22Rv1 (cell line): ENCODE measurements at regions not wholly inside any gene's neighbourhood (a gene's known extent, or its start where the extent isn't known, plus 50 kb on each side); places are given as distances from the start of the nearest gene placed in this dataset.

Experiments
- H3K27ac ChIP-seq: fragments of 450-650 bp; 2 replicates; pipeline ENCODE4 v1.5.1; 2017
- ZFX ChIP-seq: fragments of 450-650 bp; IDR thresholded peaks from 2 replicates; pipeline ENCODE4 v1.6.1; 2017; ENCODE audit warnings: antibody characterized with exemption, borderline replicate concordance
- TF ChIP-seq, protein P1 (sequence below): fragments of 450-650 bp; IDR thresholded peaks from 2 replicates; pipeline ENCODE4 v1.5.1; 2017; ENCODE audit warnings: mild to moderate bottlenecking

DNA sequence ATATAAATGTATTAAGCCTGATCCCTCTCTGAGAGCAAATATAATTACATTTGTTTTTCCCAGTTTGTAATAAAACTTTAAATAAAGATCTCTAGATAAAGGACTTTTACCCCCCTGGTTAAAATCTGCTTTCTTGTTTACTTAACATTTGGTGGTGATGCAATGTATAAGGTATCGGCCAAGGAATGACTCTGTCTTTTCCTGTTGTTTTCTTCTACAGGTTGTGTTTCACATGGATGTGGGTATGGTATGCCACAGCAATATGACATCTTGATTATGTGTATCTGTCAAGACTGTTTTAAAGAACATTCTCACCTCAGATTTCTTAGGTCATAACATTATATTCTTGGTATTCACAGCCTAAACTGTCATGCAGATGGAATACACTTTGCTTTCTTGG is 210.6 kb upstream of the NOVA1 start:
- no peak overlapping the region for H3K27ac ChIP-seq
- TF ChIP-seq ZFX: no peak
- TF ChIP-seq, protein P1, sequence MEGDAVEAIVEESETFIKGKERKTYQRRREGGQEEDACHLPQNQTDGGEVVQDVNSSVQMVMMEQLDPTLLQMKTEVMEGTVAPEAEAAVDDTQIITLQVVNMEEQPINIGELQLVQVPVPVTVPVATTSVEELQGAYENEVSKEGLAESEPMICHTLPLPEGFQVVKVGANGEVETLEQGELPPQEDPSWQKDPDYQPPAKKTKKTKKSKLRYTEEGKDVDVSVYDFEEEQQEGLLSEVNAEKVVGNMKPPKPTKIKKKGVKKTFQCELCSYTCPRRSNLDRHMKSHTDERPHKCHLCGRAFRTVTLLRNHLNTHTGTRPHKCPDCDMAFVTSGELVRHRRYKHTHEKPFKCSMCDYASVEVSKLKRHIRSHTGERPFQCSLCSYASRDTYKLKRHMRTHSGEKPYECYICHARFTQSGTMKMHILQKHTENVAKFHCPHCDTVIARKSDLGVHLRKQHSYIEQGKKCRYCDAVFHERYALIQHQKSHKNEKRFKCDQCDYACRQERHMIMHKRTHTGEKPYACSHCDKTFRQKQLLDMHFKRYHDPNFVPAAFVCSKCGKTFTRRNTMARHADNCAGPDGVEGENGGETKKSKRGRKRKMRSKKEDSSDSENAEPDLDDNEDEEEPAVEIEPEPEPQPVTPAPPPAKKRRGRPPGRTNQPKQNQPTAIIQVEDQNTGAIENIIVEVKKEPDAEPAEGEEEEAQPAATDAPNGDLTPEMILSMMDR: no peak

DNA sequence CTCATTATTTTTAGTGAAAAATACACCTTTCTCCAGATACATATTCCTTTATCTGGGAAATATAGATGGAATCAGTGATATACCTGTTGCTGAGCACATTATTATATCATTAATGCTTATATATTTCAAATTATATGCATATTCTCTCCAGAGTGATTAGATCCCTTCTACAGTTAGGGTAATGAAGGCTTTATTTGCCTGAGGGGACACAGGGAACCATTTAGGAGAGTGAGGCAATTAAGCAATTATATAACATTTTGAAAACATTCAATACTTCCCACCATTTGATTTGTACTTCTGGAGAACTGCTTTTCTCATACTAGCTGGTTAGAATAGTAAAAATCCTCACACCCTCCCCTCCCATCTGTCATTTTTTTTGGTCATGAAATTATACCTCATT is 212.8 kb upstream of the NOVA1 start:
- no peak overlapping the region for H3K27ac ChIP-seq
- TF ChIP-seq, protein P1: no peak
- no peak for TF ChIP-seq ZFX

DNA sequence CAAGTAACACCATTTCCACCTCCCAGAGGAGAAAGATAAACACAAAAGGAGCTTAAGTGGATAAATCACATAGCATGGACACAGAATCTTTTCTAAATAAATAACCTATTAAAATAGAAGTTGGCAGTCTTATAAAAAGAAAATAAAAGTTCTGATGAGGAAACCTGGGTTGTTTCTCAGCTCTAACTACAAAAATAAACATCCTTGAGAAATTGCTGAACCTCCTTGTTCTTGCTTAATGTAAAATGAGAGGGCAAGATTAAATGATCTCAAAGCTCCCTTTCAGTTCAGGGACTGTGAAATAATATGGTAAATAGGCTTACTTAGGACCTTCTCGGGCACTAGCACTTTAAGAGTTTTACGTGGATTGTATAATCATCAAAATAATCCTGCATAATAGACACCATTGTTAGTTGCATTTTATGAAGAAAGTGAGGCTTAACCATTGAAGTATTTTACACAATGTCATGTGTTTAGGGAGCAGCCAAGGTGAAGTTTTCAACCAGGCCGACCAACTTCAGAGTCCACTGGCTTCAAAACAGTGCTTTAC is 214.0 kb upstream of the NOVA1 start:
- TF ChIP-seq, protein P1: no peak
- no peak for TF ChIP-seq ZFX
- no peak overlapping the region for H3K27ac ChIP-seq

DNA sequence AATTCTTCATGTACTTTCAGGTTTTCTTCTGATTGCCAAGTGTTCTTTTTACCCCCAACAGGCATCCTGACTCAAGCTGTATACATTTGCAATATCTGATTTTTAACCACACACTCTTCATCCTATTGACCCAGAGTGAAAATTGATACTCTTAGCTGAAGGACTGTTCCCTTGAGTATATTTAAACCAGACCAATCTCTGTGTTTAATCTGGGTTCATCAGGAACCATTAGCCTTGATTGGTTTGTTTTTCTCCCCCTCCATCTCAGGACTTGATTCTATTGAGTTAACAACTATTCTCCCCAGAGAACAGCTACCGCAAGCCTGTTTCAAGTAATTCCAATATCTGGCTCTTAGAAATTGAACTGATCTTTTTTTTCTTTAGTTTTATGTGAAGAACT is 222.3 kb upstream of the NOVA1 start:
- TF ChIP-seq ZFX: no peak
- TF ChIP-seq, protein P1: no peak
- H3K27ac ChIP-seq: no peak overlapping the region

DNA sequence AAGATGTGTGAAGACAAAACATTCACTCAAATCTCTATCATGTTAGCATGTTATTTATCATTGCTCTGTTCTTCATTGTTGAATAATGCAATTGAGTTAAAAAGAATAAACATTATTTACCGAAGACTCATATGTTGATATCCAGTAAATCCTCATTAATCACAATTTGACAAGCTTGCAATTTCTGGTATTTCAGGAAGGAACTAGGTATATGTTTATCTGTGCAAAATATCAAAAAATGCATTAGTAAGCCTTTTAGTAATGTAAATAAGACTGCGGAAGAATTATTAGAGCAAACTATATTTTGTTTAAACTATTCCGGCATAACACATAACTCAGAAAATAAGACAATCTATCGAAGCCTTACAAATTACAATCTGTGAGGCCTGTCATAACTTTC is 222.7 kb upstream of the NOVA1 start:
- no peak overlapping the region for H3K27ac ChIP-seq
- TF ChIP-seq ZFX: no peak
- TF ChIP-seq, protein P1: no peak

DNA sequence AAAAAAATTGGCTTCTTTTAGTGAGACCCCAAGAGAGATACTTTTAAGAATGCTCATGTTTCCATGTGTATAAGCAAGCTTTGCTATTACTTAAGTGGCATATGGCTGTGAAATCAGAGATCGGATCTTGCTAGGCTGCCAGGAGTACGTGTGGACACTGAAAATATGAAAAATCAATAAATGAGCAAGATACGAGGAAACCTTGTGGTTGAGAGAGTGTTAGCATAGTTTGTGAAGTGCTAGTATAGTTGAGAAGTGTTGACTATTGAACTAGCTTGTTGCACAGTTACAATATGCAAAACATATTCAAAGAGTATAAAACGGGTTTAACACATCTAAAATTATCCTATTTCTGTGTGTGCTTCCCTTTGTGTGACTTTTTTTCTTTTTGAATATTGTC is 230.9 kb upstream of the NOVA1 start:
- no peak for TF ChIP-seq ZFX
- TF ChIP-seq, protein P1: no peak
- H3K27ac ChIP-seq: no peak overlapping the region

DNA sequence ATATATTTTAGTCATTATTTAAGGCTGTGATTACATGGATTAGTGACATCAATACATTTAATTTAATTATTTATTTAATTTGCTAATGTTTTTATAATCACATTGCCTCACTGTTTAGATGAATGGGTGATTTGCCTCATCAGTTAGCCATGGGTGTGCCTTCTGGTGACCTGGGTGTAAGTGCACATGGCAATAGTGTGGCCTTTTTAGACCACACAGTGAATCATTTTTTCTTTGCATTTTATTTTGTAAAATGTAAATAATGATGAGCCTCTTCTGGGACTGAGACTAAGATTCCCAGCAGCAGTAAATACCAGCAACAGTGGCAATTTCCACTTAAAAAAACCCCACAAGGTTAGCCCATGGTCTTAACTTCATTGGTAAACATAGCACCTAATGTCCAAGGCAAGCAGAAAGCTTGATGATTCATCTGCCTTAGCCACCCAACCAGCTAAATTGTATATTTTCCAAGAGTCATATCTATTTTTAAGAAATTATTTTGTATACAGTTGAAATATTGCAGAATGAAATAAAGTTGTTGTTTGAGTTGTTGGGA is 235.9 kb upstream of the NOVA1 start:
- no peak overlapping the region for H3K27ac ChIP-seq
- TF ChIP-seq ZFX: no peak
- TF ChIP-seq, protein P1: no peak
